ENCODE measurements at regions not wholly inside any gene's neighbourhood (a gene's known extent, or its start where the extent isn't known, plus 50 kb on each side); places are given as distances from the start of the nearest gene placed in this dataset.
"Not testable (repeated sequence)": the region's sequence is repeated elsewhere in the genome, so short reads cannot be mapped to it uniquely, and the experiment has no call there.

DNA sequence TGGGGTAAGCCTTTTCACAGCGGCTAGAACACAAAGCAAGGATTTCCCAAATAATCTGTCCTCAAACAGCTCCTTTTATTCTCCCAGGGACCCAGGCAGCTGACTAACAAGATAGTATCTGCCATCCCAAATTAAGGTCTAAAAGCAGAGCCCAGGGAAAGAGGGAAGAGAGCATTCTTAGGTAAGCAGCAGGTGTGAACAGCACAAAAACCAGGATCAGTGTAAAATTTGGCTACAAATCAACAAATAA, 79.9 kb downstream of the RBMXL2 start:
- H3K27ac Mint-ChIP-seq, result no peak overlapping the region
- DNase-seq (ENCODE audit: extremely low spot score, unreplicated experiment), result no peak
- H3K36me3 Mint-ChIP-seq, result no peaks in the 10 kb centered on the region
- no peak overlapping the region for H3K4me3 Mint-ChIP-seq
- H3K4me1 Mint-ChIP-seq (ENCODE audit: unreplicated experiment), result peaks cover 4% of the 10 kb centered on the region
- no peaks in the 10 kb centered on the region for H3K27me3 Mint-ChIP-seq
- H3K9me3 Mint-ChIP-seq, result no peaks in the 10 kb centered on the region
- TF ChIP-seq, protein P1, sequence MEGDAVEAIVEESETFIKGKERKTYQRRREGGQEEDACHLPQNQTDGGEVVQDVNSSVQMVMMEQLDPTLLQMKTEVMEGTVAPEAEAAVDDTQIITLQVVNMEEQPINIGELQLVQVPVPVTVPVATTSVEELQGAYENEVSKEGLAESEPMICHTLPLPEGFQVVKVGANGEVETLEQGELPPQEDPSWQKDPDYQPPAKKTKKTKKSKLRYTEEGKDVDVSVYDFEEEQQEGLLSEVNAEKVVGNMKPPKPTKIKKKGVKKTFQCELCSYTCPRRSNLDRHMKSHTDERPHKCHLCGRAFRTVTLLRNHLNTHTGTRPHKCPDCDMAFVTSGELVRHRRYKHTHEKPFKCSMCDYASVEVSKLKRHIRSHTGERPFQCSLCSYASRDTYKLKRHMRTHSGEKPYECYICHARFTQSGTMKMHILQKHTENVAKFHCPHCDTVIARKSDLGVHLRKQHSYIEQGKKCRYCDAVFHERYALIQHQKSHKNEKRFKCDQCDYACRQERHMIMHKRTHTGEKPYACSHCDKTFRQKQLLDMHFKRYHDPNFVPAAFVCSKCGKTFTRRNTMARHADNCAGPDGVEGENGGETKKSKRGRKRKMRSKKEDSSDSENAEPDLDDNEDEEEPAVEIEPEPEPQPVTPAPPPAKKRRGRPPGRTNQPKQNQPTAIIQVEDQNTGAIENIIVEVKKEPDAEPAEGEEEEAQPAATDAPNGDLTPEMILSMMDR (conservative IDR thresholded peaks at IDR 0.05), result no peak

DNA sequence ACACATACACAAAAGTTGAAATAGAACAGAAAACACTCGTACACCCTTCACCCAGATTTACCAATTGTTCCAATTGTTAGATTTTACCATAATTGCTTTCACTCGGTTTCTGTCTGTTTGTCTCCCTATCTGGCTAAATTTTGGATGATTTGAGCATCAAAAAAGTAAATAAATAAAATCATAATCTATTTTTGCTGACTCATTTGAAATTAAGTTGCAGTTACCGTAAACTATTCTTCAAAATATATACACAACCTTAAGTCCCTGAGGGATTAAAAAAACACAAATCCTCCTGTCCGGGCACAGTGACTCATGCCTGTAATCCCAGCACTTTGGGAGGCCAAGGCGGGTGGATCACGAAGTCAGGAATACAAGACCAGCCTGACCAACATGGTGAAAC, 81.3 kb upstream of the SYT9 start:
- Mint-ChIP-seq H3K27ac (no peak overlapping the region), H3K27me3 (no peaks in the 10 kb centered on the region)
- TF ChIP-seq, protein P1 (conservative IDR thresholded peaks at IDR 0.05), result no peak

DNA sequence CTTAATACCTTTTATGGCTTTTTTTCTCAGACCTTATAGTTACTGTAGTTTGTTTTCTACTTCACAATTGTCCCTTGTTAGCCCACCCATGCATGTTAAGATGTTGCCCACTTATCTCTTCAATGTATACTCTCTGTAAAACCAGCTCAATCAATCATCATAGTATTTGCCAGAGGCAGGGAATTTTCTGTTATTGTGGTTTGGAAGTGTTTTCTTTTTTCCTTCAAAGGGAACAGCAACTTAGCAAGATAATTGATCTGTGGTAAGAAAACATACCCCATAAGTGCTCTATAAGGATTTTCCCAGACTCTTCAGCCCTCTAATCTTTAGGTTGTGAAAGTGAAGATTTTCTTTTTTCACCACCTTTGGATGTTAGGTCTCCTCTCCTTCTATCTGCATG, 76.7 kb upstream of the SYT9 start:
- peaks cover 8% of the 10 kb centered on the region for H3K4me1 Mint-ChIP-seq (ENCODE audit: unreplicated experiment)
- H3K4me3 Mint-ChIP-seq, result no peak overlapping the region
- no peaks in the 10 kb centered on the region for H3K36me3 Mint-ChIP-seq
- no peak overlapping the region for H3K27ac Mint-ChIP-seq
- H3K27me3 Mint-ChIP-seq, result no peaks in the 10 kb centered on the region
- TF ChIP-seq, protein P1 (conservative IDR thresholded peaks at IDR 0.05), result no peak
- H3K9me3 Mint-ChIP-seq, result no peaks in the 10 kb centered on the region
- no peak for DNase-seq (ENCODE audit: extremely low spot score, unreplicated experiment)

More for the DNA sequence above, 81.3 kb upstream of the SYT9 start:
- H3K4me3 Mint-ChIP-seq, result no peak overlapping the region
- no peaks in the 10 kb centered on the region for H3K9me3 Mint-ChIP-seq
- H3K4me1 Mint-ChIP-seq (ENCODE audit: unreplicated experiment), result peaks cover 11% of the 10 kb centered on the region
- no peaks in the 10 kb centered on the region for H3K36me3 Mint-ChIP-seq
- no peak for DNase-seq (ENCODE audit: extremely low spot score, unreplicated experiment)

DNA sequence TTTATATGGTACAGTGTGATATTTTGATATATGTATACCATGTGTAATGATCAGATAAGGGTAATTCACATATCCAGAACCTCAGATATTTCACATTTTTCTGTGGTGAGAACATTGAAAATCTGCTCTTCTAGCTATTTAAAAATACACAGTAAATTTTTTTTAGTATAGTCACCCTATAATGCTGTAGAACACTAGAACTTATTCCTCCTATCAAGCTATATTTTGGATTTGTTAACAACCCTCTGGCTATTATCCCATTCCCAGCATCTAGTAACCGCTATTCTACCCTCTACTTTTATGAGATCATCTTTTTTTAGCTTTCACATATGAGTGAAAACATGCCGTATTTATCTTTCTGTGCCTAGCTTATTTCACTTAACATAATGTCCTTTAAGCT, 65.5 kb upstream of the SYT9 start:
- Mint-ChIP-seq H3K4me3 (no peak overlapping the region), H3K36me3 (no peaks in the 10 kb centered on the region), H3K4me1 (ENCODE audit: unreplicated experiment) (no peaks in the 10 kb centered on the region), H3K9me3 (no peaks in the 10 kb centered on the region), H3K27me3 (peaks cover 5% of the 10 kb centered on the region), H3K27ac (no peak overlapping the region)
- TF ChIP-seq, protein P1 (conservative IDR thresholded peaks at IDR 0.05), result no peak
- no peak for DNase-seq (ENCODE audit: extremely low spot score, unreplicated experiment)

DNA sequence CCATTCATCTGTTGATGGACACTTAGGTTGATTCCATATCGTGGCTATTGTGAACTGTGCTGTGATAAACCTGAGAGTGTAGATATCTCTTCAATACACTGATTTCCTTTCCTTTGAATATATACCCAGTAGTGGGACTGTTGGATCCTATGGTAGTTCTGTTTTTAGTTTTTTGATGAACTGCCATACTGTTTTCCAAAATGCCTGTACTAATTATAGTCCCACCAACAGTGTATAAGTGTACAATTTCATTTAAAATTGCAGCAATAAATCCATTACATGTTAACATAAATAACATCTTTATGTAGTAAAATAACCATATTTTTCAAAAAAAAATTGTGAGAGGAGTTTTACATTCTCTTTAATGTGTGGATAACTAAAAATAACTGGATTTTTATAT, 65.0 kb upstream of the SYT9 start:
- no peaks in the 10 kb centered on the region for H3K9me3 Mint-ChIP-seq
- DNase-seq (ENCODE audit: extremely low spot score, unreplicated experiment), result no peak
- peaks cover 5% of the 10 kb centered on the region for H3K27me3 Mint-ChIP-seq
- no peaks in the 10 kb centered on the region for H3K4me1 Mint-ChIP-seq (ENCODE audit: unreplicated experiment)
- no peaks in the 10 kb centered on the region for H3K36me3 Mint-ChIP-seq
- H3K4me3 Mint-ChIP-seq, result no peak overlapping the region
- TF ChIP-seq, protein P1 (conservative IDR thresholded peaks at IDR 0.05), result no peak
- H3K27ac Mint-ChIP-seq, result no peak overlapping the region

DNA sequence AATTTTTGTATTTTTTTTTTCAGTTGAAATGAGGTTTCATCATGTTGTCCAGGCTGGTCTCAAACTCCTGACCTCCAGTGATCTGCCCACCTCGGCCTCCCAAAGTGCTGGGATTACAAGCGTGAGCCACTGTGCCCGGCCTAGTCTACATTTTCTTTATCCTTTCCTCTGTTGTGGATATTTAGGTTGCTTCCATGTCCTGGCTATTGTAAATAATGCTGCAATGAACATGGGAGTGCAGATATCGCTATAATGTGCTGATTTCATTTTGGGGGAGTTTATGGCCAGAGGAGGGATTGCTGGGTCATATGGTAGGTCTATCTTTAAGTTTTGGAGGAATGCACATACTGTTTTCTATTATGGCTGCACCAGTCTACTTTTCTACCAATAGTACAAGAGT, 58.9 kb upstream of the SYT9 start:
- H3K4me3 Mint-ChIP-seq; H3K27ac Mint-ChIP-seq; H3K4me1 Mint-ChIP-seq (ENCODE audit: unreplicated experiment); H3K9me3 Mint-ChIP-seq; H3K36me3 Mint-ChIP-seq; DNase-seq (ENCODE audit: extremely low spot score, unreplicated experiment); H3K27me3 Mint-ChIP-seq: not testable (repeated sequence)

Measured in type B pancreatic cell (in vitro differentiated cells).